ENCODE measurements at regions not wholly inside any gene's neighbourhood (a gene's known extent, or its start where the extent isn't known, plus 50 kb on each side); places are given as distances from the start of the nearest gene placed in this dataset.

DNA sequence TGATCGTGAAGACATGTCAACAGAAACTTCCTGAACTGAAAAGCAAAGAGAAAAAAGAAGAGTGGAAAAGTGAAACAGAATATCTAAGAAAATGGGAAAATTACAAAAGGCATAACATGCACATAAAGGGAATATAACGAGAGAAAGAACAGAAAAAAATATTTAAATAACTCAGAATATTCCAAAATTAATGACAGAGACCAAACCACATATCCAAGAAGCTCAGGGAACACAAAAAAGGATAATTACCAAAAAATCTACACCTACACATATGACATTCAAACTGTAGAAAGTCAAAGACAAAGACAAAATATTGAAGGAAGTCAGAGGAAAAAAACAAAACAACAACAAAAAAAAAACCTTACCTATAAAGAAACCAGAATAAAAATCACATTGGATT, 105.5 kb downstream of the OR13A1 start:
- Histone ChIP-seq H3K4me1 (ENCODE audit: control insufficient read depth in 1 of 2, low read depth in 2 of 2) (no peaks in the 10 kb centered on the region), H3K27ac (no peak overlapping the region), H3K36me3 (no peaks in the 10 kb centered on the region), H3K27me3 (replicated peaks; ENCODE audit: insufficient read depth) (no peaks in the 10 kb centered on the region), H3K4me3 (no peak overlapping the region), H3K9me3 (no peaks in the 10 kb centered on the region)
- no peak for ATAC-seq (ENCODE audit: insufficient number of reproducible peaks, low FRiP score, low read depth)
- no peak for DNase-seq (ENCODE audit: low spot score)
- TF ChIP-seq, protein P1, sequence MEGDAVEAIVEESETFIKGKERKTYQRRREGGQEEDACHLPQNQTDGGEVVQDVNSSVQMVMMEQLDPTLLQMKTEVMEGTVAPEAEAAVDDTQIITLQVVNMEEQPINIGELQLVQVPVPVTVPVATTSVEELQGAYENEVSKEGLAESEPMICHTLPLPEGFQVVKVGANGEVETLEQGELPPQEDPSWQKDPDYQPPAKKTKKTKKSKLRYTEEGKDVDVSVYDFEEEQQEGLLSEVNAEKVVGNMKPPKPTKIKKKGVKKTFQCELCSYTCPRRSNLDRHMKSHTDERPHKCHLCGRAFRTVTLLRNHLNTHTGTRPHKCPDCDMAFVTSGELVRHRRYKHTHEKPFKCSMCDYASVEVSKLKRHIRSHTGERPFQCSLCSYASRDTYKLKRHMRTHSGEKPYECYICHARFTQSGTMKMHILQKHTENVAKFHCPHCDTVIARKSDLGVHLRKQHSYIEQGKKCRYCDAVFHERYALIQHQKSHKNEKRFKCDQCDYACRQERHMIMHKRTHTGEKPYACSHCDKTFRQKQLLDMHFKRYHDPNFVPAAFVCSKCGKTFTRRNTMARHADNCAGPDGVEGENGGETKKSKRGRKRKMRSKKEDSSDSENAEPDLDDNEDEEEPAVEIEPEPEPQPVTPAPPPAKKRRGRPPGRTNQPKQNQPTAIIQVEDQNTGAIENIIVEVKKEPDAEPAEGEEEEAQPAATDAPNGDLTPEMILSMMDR (IDR thresholded peaks at IDR 0.05) = no peak

DNA sequence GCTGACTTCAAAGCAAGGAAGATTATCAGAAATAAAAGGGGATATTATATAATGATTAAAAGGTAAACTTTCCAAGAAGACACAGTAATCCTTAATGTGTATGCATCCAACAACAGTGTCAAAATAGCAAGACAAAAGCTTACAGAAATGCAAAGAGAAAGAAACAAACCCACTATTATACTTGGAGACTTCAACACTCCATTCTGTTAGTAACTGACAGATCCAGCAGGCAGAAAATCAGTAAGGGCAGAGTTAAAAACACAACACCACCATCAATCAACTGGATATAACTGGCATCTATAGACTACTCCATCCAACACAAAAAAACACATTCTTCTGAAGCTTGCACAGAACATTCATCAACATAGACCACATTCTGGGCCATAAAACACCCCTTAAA, 103.8 kb downstream of the OR13A1 start:
- ATAC-seq (ENCODE audit: insufficient number of reproducible peaks, low FRiP score, low read depth) (no peak), DNase-seq (ENCODE audit: low spot score) (no peak)

DNA sequence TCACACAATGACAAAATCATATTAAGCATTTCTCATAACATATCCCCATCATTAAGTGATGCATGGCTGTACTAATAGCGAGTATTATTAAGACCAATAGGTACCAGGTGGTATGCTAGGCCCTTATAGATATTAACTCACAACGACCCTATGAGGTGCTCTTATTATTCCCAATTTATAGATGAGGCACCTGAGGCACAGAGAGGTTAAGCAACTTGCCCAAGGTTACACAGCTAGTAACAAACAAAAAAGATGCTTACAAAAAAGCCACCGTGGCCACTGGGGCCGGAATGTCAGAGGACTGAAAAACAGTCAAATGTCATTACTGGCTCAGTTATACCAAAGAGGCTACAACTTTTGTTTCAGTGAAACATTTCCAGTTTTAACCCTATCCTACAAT, 96.0 kb downstream of the OR13A1 start:
- ATAC-seq (ENCODE audit: insufficient number of reproducible peaks, low FRiP score, low read depth) (no peak), DNase-seq (ENCODE audit: low spot score) (no peak)
- H3K36me3 ChIP-seq = no peaks in the 10 kb centered on the region
- H3K9me3 ChIP-seq = no peaks in the 10 kb centered on the region
- H3K4me3 ChIP-seq = no peak overlapping the region
- no peaks in the 10 kb centered on the region for H3K4me1 ChIP-seq (ENCODE audit: control insufficient read depth in 1 of 2, low read depth in 2 of 2)
- H3K27me3 ChIP-seq (replicated peaks; ENCODE audit: insufficient read depth) = no peaks in the 10 kb centered on the region
- TF ChIP-seq, protein P1 (IDR thresholded peaks at IDR 0.05) = no peak
- H3K27ac ChIP-seq = no peak overlapping the region

More for the DNA sequence above, 103.8 kb downstream of the OR13A1 start:
- no peak overlapping the region for H3K27ac ChIP-seq
- H3K36me3 ChIP-seq = no peaks in the 10 kb centered on the region
- no peak overlapping the region for H3K4me3 ChIP-seq
- H3K9me3 ChIP-seq = no peaks in the 10 kb centered on the region
- no peaks in the 10 kb centered on the region for H3K4me1 ChIP-seq (ENCODE audit: control insufficient read depth in 1 of 2, low read depth in 2 of 2)
- no peaks in the 10 kb centered on the region for H3K27me3 ChIP-seq (replicated peaks; ENCODE audit: insufficient read depth)
- TF ChIP-seq, protein P1 (IDR thresholded peaks at IDR 0.05) = no peak

DNA sequence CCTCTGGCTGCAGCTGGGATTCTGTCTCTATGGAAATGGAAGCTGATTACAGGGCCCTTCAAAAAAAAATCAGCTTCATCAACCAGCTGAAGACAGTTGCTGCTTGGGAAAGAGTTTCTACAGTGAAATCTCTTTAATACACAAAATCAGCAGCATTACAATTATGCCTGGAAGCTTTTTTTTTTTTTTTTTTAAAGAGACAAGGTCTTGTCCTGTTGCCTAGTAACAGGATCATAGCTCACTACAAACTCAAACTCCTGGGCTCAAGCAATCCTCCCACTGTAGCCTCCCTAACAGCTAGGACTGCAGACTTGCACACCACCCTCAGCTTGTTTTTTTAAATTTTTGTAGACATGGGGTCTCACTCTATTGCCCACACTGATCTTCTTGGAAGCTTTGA, 94.5 kb downstream of the OR13A1 start:
- ATAC-seq (ENCODE audit: insufficient number of reproducible peaks, low FRiP score, low read depth) (no peak), DNase-seq (ENCODE audit: low spot score) (no peak)
- Histone ChIP-seq H3K4me1 (ENCODE audit: control insufficient read depth in 1 of 2, low read depth in 2 of 2) (no peaks in the 10 kb centered on the region), H3K36me3 (no peaks in the 10 kb centered on the region), H3K9me3 (no peaks in the 10 kb centered on the region), H3K27ac (no peak overlapping the region), H3K4me3 (no peak overlapping the region), H3K27me3 (replicated peaks; ENCODE audit: insufficient read depth) (no peaks in the 10 kb centered on the region)
- TF ChIP-seq, protein P1 (IDR thresholded peaks at IDR 0.05) = no peak

DNA sequence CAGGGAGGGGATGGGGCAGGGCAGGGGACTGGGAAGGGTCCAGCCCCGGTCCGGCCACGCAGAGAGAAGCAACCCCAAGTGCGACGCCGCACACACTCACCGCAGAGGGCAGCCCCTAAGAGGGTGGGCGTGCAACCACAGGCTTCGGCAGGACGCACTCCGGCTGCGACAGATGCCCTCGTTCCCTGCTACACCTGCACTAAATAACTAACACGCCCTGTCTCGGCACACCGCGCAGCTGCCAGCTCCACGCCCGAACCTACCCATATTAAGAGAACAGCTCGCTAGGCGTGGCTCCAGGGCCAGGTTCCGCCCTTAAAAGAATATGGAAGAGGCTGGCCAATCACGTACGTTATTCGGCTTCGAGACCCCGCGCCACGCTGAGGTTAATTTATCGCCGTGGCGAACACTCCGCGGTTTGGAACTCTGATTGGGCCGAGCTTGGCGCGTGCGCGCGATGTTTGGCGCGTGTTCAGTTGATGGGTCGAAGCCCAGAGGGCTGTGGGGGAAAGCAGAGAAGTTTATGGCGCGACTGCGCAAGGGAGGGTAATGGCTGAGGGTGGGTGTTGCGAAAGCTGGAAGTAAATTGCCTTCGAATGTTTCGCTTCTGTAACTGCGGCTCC, 91.1 kb downstream of the OR13A1 start:
- Histone ChIP-seq H3K4me3 (no peak overlapping the region), H3K9me3 (peaks cover 2% of the 10 kb centered on the region), H3K27me3 (replicated peaks; ENCODE audit: insufficient read depth) (no peaks in the 10 kb centered on the region), H3K36me3 (no peaks in the 10 kb centered on the region), H3K4me1 (ENCODE audit: control insufficient read depth in 1 of 2, low read depth in 2 of 2) (no peaks in the 10 kb centered on the region), H3K27ac (no peak overlapping the region)
- DNase-seq (ENCODE audit: low spot score) (no peak), ATAC-seq (ENCODE audit: insufficient number of reproducible peaks, low FRiP score, low read depth) (no peak)
- TF ChIP-seq, protein P1 (IDR thresholded peaks at IDR 0.05) = no peak
